NCI-H1417 treated with DMSO at 0.1 percent for 48 hours (cell line): ENCODE measurements at regions not wholly inside any gene's neighbourhood (a gene's known extent, or its start where the extent isn't known, plus 50 kb on each side); places are given as distances from the start of the nearest gene placed in this dataset.
"Not testable (repeated sequence)": the region's sequence is repeated elsewhere in the genome, so short reads cannot be mapped to it uniquely, and the experiment has no call there.

Experiments used
- DNase-seq: peaks from one replicate; lab custom pipeline; 2025; lab: John Stamatoyannopoulos, UW

GRCh38 chr3:163812006-163812405 lies 1266.3 kb downstream of the SI start:
- no peak for DNase-seq

GRCh38 chr3:163809540-163809993 lies 1268.7 kb downstream of the SI start:
- DNase-seq, result no peak

GRCh38 chr3:163786416-163786815 lies 1291.9 kb downstream of the SI start:
- DNase-seq, result no peak

- no peak for DNase-seq
These were observed 1292.6 kb downstream of the SI start for GRCh38 chr3:163785693-163786092.

- no peak for DNase-seq
These were observed 1298.6 kb downstream of the SI start for GRCh38 chr3:163779396-163780344.

GRCh38 chr3:163776743-163777142 lies 1301.6 kb downstream of the SI start:
- DNase-seq, result no peak

GRCh38 chr3:163773136-163773535 lies 1305.2 kb downstream of the SI start:
- DNase-seq, result no peak

GRCh38 chr3:163768048-163768447 lies 1310.2 kb downstream of the SI start:
- no peak for DNase-seq

- no peak for DNase-seq
These were observed 1312.2 kb downstream of the SI start for GRCh38 chr3:163766112-163766511.

GRCh38 chr3:163753033-163753432 lies 1325.3 kb downstream of the SI start:
- no peak for DNase-seq

GRCh38 chr3:163745204-163745603 lies 1333.1 kb downstream of the SI start:
- no peak for DNase-seq

- DNase-seq, result no peak
These were observed 1342.9 kb downstream of the SI start for GRCh38 chr3:163735394-163735793.

- DNase-seq, result no peak
These were observed 1347.6 kb downstream of the SI start for GRCh38 chr3:163730684-163731083.

GRCh38 chr3:163726125-163726524 lies 1352.2 kb downstream of the SI start:
- DNase-seq, result no peak

- DNase-seq, result no peak
These were observed 1355.9 kb downstream of the SI start for GRCh38 chr3:163722405-163722804.

GRCh38 chr3:163721596-163721995 lies 1356.7 kb downstream of the SI start:
- DNase-seq, result no peak

GRCh38 chr3:163717377-163717776 lies 1360.9 kb downstream of the SI start:
- no peak for DNase-seq

- no peak for DNase-seq
These were observed 1369.9 kb downstream of the SI start for GRCh38 chr3:163708428-163708827.

- DNase-seq, result no peak
These were observed 1370.6 kb downstream of the SI start for GRCh38 chr3:163707659-163708058.

GRCh38 chr3:163698221-163698620 lies 1380.1 kb downstream of the SI start:
- DNase-seq, result not testable (repeated sequence)

- DNase-seq, result no peak
These were observed 1385.8 kb downstream of the SI start for GRCh38 chr3:163692494-163692893.

GRCh38 chr3:163684651-163685050 lies 1393.6 kb downstream of the SI start:
- DNase-seq, result no peak

- no peak for DNase-seq
These were observed 1405.3 kb downstream of the SI start for GRCh38 chr3:163672954-163673353.

- no peak for DNase-seq
These were observed 1407.1 kb downstream of the SI start for GRCh38 chr3:163671201-163671600.
